NB4 (cell line): ENCODE measurements at regions not wholly inside any gene's neighbourhood (a gene's known extent, or its start where the extent isn't known, plus 50 kb on each side); places are given as distances from the start of the nearest gene placed in this dataset.

Experiments used
- POLR2A ChIP-seq: IDR thresholded peaks from 2 replicates; pipeline ENCODE4 v1.6.1; 2011; ENCODE audit warnings: mild to moderate bottlenecking; ENCODE audit not compliant: insufficient read length; ENCODE audit errors: extremely low read depth
- TF ChIP-seq, protein P1 (sequence below): IDR thresholded peaks from one replicate; pipeline ENCODE4 v1.5.1; 2012; ENCODE audit warnings: low read depth, low read length

DNA sequence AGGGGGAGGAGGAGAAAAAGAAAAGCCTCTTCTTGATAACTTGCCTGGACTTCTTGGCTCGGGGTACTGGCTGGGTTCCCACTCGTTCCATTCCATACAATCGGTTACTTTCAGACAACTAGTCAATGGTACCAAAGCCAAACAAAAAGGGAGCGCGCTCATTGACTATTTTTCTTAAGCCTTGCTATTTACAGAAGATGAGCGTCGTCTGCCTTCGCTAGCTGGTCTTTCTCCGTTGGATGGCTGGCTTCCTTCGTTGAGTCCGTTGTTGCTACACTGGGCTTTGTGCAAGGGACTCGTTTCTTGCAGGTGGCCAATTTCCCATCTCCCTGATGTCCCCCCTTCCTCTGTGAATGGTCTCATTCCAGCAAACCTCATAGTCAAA lies 260.4 kb downstream of the ZNF516 start:
- TF ChIP-seq, protein P1, sequence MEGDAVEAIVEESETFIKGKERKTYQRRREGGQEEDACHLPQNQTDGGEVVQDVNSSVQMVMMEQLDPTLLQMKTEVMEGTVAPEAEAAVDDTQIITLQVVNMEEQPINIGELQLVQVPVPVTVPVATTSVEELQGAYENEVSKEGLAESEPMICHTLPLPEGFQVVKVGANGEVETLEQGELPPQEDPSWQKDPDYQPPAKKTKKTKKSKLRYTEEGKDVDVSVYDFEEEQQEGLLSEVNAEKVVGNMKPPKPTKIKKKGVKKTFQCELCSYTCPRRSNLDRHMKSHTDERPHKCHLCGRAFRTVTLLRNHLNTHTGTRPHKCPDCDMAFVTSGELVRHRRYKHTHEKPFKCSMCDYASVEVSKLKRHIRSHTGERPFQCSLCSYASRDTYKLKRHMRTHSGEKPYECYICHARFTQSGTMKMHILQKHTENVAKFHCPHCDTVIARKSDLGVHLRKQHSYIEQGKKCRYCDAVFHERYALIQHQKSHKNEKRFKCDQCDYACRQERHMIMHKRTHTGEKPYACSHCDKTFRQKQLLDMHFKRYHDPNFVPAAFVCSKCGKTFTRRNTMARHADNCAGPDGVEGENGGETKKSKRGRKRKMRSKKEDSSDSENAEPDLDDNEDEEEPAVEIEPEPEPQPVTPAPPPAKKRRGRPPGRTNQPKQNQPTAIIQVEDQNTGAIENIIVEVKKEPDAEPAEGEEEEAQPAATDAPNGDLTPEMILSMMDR = no peak
- TF ChIP-seq POLR2A = no peak
